Suprapubic skin (tissue), 3 donors: ENCODE measurements at regions not wholly inside any gene's neighbourhood (a gene's known extent, or its start where the extent isn't known, plus 50 kb on each side); places are given as distances from the start of the nearest gene placed in this dataset.

ENCODE experiments used
- EP300 ChIP-seq: sonication (generic); formaldehyde crosslinking; IDR thresholded peaks from one replicate; pipeline ENCODE4 v1.6.1; 2017; ENCODE audit warnings: antibody characterized with exemption
- POLR2A ChIP-seq, 2 donors: fragments of 450-650 bp; IDR thresholded peaks; one replicate each; pipeline ENCODE4 v1.6.1; 2017; ENCODE audit warnings: antibody characterized with exemption in 2 of 2, mild to moderate bottlenecking in 2 of 2, moderate library complexity in 2 of 2
- TF ChIP-seq, protein P1 (sequence below), 2 donors: fragments of 200-600 bp in 1 of 2; fragments of 450-650 bp in 1 of 2; sonication (generic) in 1 of 2; IDR thresholded peaks; one replicate each; pipeline ENCODE4 v1.5.1; 2016 to 2019; ENCODE audit warnings: antibody characterized with exemption in 2 of 2, mild to moderate bottlenecking in 1 of 2, moderate library complexity in 1 of 2

- TF ChIP-seq, protein P1, sequence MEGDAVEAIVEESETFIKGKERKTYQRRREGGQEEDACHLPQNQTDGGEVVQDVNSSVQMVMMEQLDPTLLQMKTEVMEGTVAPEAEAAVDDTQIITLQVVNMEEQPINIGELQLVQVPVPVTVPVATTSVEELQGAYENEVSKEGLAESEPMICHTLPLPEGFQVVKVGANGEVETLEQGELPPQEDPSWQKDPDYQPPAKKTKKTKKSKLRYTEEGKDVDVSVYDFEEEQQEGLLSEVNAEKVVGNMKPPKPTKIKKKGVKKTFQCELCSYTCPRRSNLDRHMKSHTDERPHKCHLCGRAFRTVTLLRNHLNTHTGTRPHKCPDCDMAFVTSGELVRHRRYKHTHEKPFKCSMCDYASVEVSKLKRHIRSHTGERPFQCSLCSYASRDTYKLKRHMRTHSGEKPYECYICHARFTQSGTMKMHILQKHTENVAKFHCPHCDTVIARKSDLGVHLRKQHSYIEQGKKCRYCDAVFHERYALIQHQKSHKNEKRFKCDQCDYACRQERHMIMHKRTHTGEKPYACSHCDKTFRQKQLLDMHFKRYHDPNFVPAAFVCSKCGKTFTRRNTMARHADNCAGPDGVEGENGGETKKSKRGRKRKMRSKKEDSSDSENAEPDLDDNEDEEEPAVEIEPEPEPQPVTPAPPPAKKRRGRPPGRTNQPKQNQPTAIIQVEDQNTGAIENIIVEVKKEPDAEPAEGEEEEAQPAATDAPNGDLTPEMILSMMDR (IDR thresholded peaks at IDR 0.05), result no peak
- TF ChIP-seq EP300 (no peak), POLR2A (IDR thresholded peaks at IDR 0.05) (no peak)
Measured at GRCh38 chr5:17801595-17801994, 167.3 kb downstream of the TAF11L14 start.
